Liver (tissue), 8 donors: ENCODE measurements at regions not wholly inside any gene's neighbourhood (a gene's known extent, or its start where the extent isn't known, plus 50 kb on each side); places are given as distances from the start of the nearest gene placed in this dataset.

ENCODE experiments used
- DNase-seq: peaks from one replicate; pipeline ENCODE4 v3.0.0-alpha.2; 2017; ENCODE audit warnings: low spot score
- H3K27ac ChIP-seq, 2 donors: one replicate each; pipeline ENCODE4 v1.7.0; 2013; ENCODE audit warnings: inconsistent platforms in 2 of 2, low read length in 2 of 2, control low read depth in 1 of 2, low read depth in 1 of 2, mild to moderate bottlenecking in 1 of 2
- H3K27me3 ChIP-seq, 4 donors: one replicate each; pipeline versions ENCODE4 v1.6.1 to v1.7.0; 2013; ENCODE audit warnings: low read length in 3 of 4, inconsistent platforms in 1 of 4, mild to moderate bottlenecking in 1 of 4, moderate library complexity in 1 of 4; ENCODE audit not compliant: control insufficient read depth in 4 of 4, insufficient read depth in 4 of 4
- H3K36me3 ChIP-seq, 4 donors: one replicate each; pipeline versions ENCODE4 v1.6.1 to v1.7.0; 2013; ENCODE audit warnings: low read length in 3 of 4, mild to moderate bottlenecking in 3 of 4, low read depth in 1 of 4, moderate library complexity in 1 of 4; ENCODE audit not compliant: control insufficient read depth in 4 of 4, insufficient read depth in 3 of 4
- H3K4me1 ChIP-seq, 4 donors: one replicate each; pipeline versions ENCODE4 v1.6.1 to v1.7.0; 2013; ENCODE audit warnings: low read length in 3 of 4, mild to moderate bottlenecking in 3 of 4, moderate library complexity in 1 of 4; ENCODE audit not compliant: control insufficient read depth in 4 of 4, insufficient read depth in 4 of 4
- H3K4me3 ChIP-seq, 3 donors: one replicate each; pipeline versions ENCODE4 v1.6.1 to v1.7.0; 2013; ENCODE audit warnings: low read length in 3 of 3, control low read depth in 1 of 3, low read depth in 1 of 3, mild to moderate bottlenecking in 1 of 3
- H3K9ac ChIP-seq, 2 donors: one replicate each; pipeline ENCODE4 v1.7.0; 2013; ENCODE audit warnings: low read length in 2 of 2, mild to moderate bottlenecking in 2 of 2, moderate library complexity in 2 of 2, control low read depth in 1 of 2, low read depth in 1 of 2
- H3K9me3 ChIP-seq, 4 donors: one replicate each; pipeline versions ENCODE4 v1.6.1 to v1.7.0; 2013; ENCODE audit warnings: low read length in 3 of 4; ENCODE audit not compliant: control insufficient read depth in 4 of 4
- CTCF ChIP-seq: fragments of 150-350 bp; IDR thresholded peaks from 2 replicates; pipeline ENCODE4 v1.5.1; 2017; ENCODE audit warnings: improper control_type of control experiment, low read depth, low read length; ENCODE audit not compliant: missing input control
- EGR1 ChIP-seq, 2 donors: IDR thresholded peaks; 2 replicates each; pipeline ENCODE4 v1.6.1; 2016 to 2018; ENCODE audit warnings: antibody characterized with exemption in 2 of 2, low read depth in 2 of 2
- FOXA1 ChIP-seq: IDR thresholded peaks from 2 replicates; pipeline ENCODE4 v1.6.1; 2016; ENCODE audit warnings: antibody characterized with exemption
- FOXA2 ChIP-seq: IDR thresholded peaks from 2 replicates; pipeline ENCODE4 v1.6.1; 2016; ENCODE audit warnings: antibody characterized with exemption
- GABPA ChIP-seq, 2 donors: IDR thresholded peaks in 1 of 2; conservative IDR thresholded peaks in 1 of 2; 2 replicates each; pipeline ENCODE4 v1.6.1; 2016; ENCODE audit warnings: antibody characterized with exemption in 2 of 2, mild to moderate bottlenecking in 1 of 2, moderate library complexity in 1 of 2
- HNF4A ChIP-seq, 2 donors: conservative IDR thresholded peaks; 2 replicates each; pipeline ENCODE4 v1.6.1; 2016; ENCODE audit warnings: antibody characterized with exemption in 2 of 2, mild to moderate bottlenecking in 2 of 2
- HNF4G ChIP-seq: IDR thresholded peaks from 2 replicates; pipeline ENCODE4 v1.6.1; 2016; ENCODE audit warnings: antibody characterized with exemption
- MAX ChIP-seq: IDR thresholded peaks from 2 replicates; pipeline ENCODE4 v1.6.1; 2016; ENCODE audit warnings: antibody characterized with exemption
- REST ChIP-seq: IDR thresholded peaks from 2 replicates; pipeline ENCODE4 v1.6.1; 2016; ENCODE audit warnings: antibody characterized with exemption, mild to moderate bottlenecking
- RXRA ChIP-seq, 2 donors: IDR thresholded peaks; 2 replicates each; pipeline ENCODE4 v1.6.1; 2017 to 2018; ENCODE audit warnings: antibody characterized with exemption in 2 of 2, mild to moderate bottlenecking in 1 of 2
- SP1 ChIP-seq: IDR thresholded peaks from 2 replicates; pipeline ENCODE4 v1.6.1; 2018; ENCODE audit warnings: antibody characterized with exemption, mild to moderate bottlenecking
- TAF1 ChIP-seq: conservative IDR thresholded peaks from 2 replicates; pipeline ENCODE4 v1.6.1; 2016; ENCODE audit warnings: antibody characterized with exemption, mild to moderate bottlenecking
- YY1 ChIP-seq: IDR thresholded peaks from 2 replicates; pipeline ENCODE4 v1.6.1; 2016; ENCODE audit warnings: antibody characterized with exemption, mild to moderate bottlenecking
- WGBS: extraction: QIAGEN DNeasy Blood & Tissue Kit; methylation state at CpG from one replicate; pipeline ENCODE4 v1.1.7; 2013; 5-methylcytosine and 5-hydroxymethylcytosine counted together
- TF ChIP-seq, protein P1 (sequence below): IDR thresholded peaks from 2 replicates; pipeline ENCODE4 v1.6.1; 2016; ENCODE audit warnings: antibody characterized with exemption
- TF ChIP-seq, protein P2 (sequence below): IDR thresholded peaks from 2 replicates; pipeline ENCODE4 v1.6.1; 2016; ENCODE audit warnings: antibody characterized with exemption
- donor health status: healthy.
- donor health status: healthy.
- donor health status: healthy.
- donor health status: healthy.
- donor health status: healthy.

DNA sequence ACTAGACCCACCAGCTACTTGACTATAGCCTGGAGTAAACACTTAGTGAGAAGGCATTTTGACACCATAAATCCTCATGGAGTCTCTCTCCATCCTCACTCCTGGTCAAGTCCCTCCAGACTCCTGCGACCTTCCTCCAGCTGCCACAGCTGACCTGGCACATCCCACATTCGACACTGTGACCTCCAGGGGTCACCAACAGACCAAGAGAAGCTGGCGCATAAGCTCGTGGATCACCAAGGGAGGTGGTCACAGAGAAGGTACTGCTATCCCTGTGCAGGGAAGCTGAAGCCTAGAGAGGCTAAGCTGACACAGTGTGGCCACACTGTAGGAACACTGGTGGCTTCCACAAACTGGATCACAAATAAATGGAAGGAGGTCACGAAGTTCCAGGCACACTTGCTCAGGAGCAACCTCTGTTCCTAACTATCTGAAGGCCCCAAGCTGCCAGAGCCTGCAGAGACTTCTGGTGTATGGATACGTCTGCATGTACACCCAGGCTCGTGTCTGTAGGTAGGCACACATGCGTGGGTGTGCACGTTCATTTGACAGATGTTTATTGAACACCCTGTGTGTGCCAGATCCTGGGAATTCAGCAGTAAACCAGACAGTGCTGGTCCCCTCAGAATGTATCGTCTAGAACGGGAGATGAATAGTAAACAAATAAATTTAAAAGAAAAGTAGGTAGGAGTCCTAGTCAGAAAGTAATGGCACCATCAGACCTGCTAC, 104.4 kb downstream of the C5orf15 start:
- 64% methylated on average over 11 of the region's 11 CpGs for WGBS
- no peak for DNase-seq
- Histone ChIP-seq H3K9me3 (no peaks in the 10 kb centered on the region), H3K4me3 (no peak overlapping the region), H3K36me3 (no peaks in the 10 kb centered on the region), H3K9ac (no peak overlapping the region), H3K27me3 (peaks cover 0 to 2% (median 0%) of the 10 kb centered on the region in 4 donors), H3K27ac (no peak overlapping the region), H3K4me1 (peaks cover 0 to 1% (median 0%) of the 10 kb centered on the region in 4 donors)
- TF ChIP-seq CTCF (no peak), EGR1 (IDR thresholded peaks at IDR 0.05; ENCODE audit: low read depth in 2 of 2) (no peak), HNF4A (conservative IDR thresholded peaks at IDR 0.05) (no peak), FOXA1 (no peak), TAF1 (no peak), MAX (no peak), RXRA (IDR thresholded peaks at IDR 0.05) (no peak), YY1 (no peak), REST (no peak)
- TF ChIP-seq, protein P1, sequence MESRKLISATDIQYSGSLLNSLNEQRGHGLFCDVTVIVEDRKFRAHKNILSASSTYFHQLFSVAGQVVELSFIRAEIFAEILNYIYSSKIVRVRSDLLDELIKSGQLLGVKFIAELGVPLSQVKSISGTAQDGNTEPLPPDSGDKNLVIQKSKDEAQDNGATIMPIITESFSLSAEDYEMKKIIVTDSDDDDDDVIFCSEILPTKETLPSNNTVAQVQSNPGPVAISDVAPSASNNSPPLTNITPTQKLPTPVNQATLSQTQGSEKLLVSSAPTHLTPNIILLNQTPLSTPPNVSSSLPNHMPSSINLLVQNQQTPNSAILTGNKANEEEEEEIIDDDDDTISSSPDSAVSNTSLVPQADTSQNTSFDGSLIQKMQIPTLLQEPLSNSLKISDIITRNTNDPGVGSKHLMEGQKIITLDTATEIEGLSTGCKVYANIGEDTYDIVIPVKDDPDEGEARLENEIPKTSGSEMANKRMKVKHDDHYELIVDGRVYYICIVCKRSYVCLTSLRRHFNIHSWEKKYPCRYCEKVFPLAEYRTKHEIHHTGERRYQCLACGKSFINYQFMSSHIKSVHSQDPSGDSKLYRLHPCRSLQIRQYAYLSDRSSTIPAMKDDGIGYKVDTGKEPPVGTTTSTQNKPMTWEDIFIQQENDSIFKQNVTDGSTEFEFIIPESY: no peak

- Histone ChIP-seq H3K27me3 (peaks cover 0 to 2% (median 0%) of the 10 kb centered on the region in 4 donors), H3K4me3 (no peak overlapping the region), H3K9me3 (no peaks in the 10 kb centered on the region), H3K9ac (no peak overlapping the region), H3K36me3 (no peaks in the 10 kb centered on the region), H3K4me1 (no peaks in the 10 kb centered on the region), H3K27ac (no peak overlapping the region)
- WGBS: 72% methylated on average over 9 of the region's 9 CpGs
- no peak for DNase-seq
- no peak for TF ChIP-seq REST
- TF ChIP-seq TAF1: no peak
- no peak for TF ChIP-seq HNF4G
- TF ChIP-seq MAX: no peak
- no peak for TF ChIP-seq GABPA (IDR thresholded peaks at IDR 0.05 in 1 of 2, conservative IDR thresholded peaks at IDR 0.05 in 1 of 2)
- TF ChIP-seq FOXA2: no peak
- TF ChIP-seq, protein P2, sequence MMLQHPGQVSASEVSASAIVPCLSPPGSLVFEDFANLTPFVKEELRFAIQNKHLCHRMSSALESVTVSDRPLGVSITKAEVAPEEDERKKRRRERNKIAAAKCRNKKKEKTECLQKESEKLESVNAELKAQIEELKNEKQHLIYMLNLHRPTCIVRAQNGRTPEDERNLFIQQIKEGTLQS: no peak
- no peak for TF ChIP-seq CTCF
- no peak for TF ChIP-seq SP1
These were observed 107.2 kb downstream of the C5orf15 start for GRCh38 chr5:133861161-133861737.
